ENCODE measurements at regions not wholly inside any gene's neighbourhood (a gene's known extent, or its start where the extent isn't known, plus 50 kb on each side); places are given as distances from the start of the nearest gene placed in this dataset.

DNA sequence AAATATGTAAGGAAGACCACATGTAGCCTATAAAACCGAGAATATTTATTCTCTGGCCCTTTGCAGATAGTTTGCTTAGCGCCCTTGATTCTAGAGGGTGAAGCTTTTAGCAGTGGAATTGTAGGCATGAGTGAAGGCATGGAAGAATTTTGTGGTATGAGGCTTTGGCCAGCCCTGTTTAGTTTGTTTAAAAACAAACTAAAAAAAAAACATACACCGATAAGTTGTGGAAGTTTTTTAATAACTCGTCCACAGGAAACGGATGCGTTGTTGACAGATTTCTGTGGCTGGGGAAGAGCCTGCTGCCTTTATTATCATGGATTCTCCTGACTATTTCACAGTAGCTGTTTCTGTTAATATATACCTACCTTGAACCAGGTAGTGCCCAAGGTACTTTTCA is 194.7 kb upstream of the LNX1 start:
- H3K4me2 ChIP-seq, result no peak overlapping the region
- no peak overlapping the region for H2AFZ ChIP-seq (ENCODE audit: low read depth)
- no peaks in the 10 kb centered on the region for H3K4me1 ChIP-seq (ENCODE audit: low read depth, poor library complexity, severe bottlenecking)
- H3K4me3 ChIP-seq (IDR thresholded peaks at IDR 0.05; ENCODE audit: insufficient read depth, low read depth, low read length), result no peak overlapping the region
- no peak for TF ChIP-seq CTCF (conservative IDR thresholded peaks at IDR 0.05; ENCODE audit: low read depth, low read length)
- H3K9ac ChIP-seq, result no peak overlapping the region
- no peaks in the 10 kb centered on the region for H4K20me1 ChIP-seq (ENCODE audit: insufficient read depth)
- H3K79me2 ChIP-seq (ENCODE audit: insufficient read depth, low read depth), result no peaks in the 10 kb centered on the region
- no peaks in the 10 kb centered on the region for H3K36me3 ChIP-seq (ENCODE audit: insufficient read depth)
- H3K27me3 ChIP-seq (ENCODE audit: insufficient read depth, low read depth), result no peaks in the 10 kb centered on the region
- no peak overlapping the region for H3K27ac ChIP-seq

DNA sequence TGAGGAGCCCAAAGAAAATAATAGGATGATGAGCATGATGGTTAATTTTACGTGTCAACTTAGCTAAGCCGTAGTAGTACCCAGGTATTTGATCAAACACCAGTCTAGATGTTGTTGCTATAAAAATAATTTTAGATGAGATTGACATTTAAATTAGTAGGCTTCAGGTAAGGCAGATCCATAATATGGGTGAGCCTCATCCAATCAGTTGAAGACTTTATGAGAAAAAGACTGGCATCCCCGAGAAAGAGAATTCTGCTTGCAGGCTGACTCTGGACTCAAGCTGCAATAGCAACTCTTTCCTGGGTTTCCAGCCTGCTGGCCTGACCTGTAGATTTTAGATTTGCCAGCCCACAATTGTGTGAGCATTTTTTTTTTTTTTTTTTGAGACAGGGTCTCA is 192.8 kb upstream of the LNX1 start:
- no peaks in the 10 kb centered on the region for H3K4me1 ChIP-seq (ENCODE audit: low read depth, poor library complexity, severe bottlenecking)
- H3K79me2 ChIP-seq (ENCODE audit: insufficient read depth, low read depth), result no peaks in the 10 kb centered on the region
- TF ChIP-seq CTCF (conservative IDR thresholded peaks at IDR 0.05; ENCODE audit: low read depth, low read length), result no peak
- no peaks in the 10 kb centered on the region for H4K20me1 ChIP-seq (ENCODE audit: insufficient read depth)
- H3K36me3 ChIP-seq (ENCODE audit: insufficient read depth), result no peaks in the 10 kb centered on the region
- H3K27ac ChIP-seq, result no peak overlapping the region
- no peak overlapping the region for H2AFZ ChIP-seq (ENCODE audit: low read depth)
- no peak overlapping the region for H3K9ac ChIP-seq
- no peak overlapping the region for H3K4me2 ChIP-seq
- no peaks in the 10 kb centered on the region for H3K27me3 ChIP-seq (ENCODE audit: insufficient read depth, low read depth)
- H3K4me3 ChIP-seq (IDR thresholded peaks at IDR 0.05; ENCODE audit: insufficient read depth, low read depth, low read length), result no peak overlapping the region

GRCh38 chr4:53783208-53783859 is 192.0 kb upstream of the LNX1 start:
- no peaks in the 10 kb centered on the region for H3K79me2 ChIP-seq (ENCODE audit: insufficient read depth, low read depth)
- H3K36me3 ChIP-seq (ENCODE audit: insufficient read depth), result no peaks in the 10 kb centered on the region
- H3K4me2 ChIP-seq, result no peak overlapping the region
- no peak overlapping the region for H2AFZ ChIP-seq (ENCODE audit: low read depth)
- no peak overlapping the region for H3K4me3 ChIP-seq (IDR thresholded peaks at IDR 0.05; ENCODE audit: insufficient read depth, low read depth, low read length)
- no peaks in the 10 kb centered on the region for H3K4me1 ChIP-seq (ENCODE audit: low read depth, poor library complexity, severe bottlenecking)
- no peak for TF ChIP-seq CTCF (conservative IDR thresholded peaks at IDR 0.05; ENCODE audit: low read depth, low read length)
- no peaks in the 10 kb centered on the region for H3K27me3 ChIP-seq (ENCODE audit: insufficient read depth, low read depth)
- no peak overlapping the region for H3K27ac ChIP-seq
- H3K9ac ChIP-seq, result no peak overlapping the region
- H4K20me1 ChIP-seq (ENCODE audit: insufficient read depth), result no peaks in the 10 kb centered on the region

DNA sequence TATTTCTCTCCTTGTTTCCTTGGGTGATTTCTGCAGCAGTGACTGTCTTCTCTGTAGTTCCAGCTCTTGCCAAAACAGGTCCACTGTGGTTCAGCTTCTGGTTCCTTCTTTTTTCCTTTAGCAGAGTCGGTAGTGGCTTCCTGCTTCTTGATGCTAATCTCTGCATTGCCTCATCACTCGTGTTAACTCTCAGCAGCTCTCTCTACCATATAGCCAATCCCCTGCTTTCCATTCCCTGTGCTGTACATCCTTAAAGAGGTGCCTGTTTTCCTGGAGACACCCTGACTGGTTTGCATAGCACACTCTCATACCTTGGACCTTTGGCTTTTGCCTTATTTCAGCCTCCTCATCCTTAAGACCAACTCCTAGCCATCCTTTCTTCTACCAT is 191.2 kb upstream of the LNX1 start:
- H2AFZ ChIP-seq (ENCODE audit: low read depth), result no peak overlapping the region
- no peaks in the 10 kb centered on the region for H3K4me1 ChIP-seq (ENCODE audit: low read depth, poor library complexity, severe bottlenecking)
- H3K4me3 ChIP-seq (IDR thresholded peaks at IDR 0.05; ENCODE audit: insufficient read depth, low read depth, low read length), result no peak overlapping the region
- H3K27ac ChIP-seq, result no peak overlapping the region
- H3K27me3 ChIP-seq (ENCODE audit: insufficient read depth, low read depth), result no peaks in the 10 kb centered on the region
- H3K79me2 ChIP-seq (ENCODE audit: insufficient read depth, low read depth), result no peaks in the 10 kb centered on the region
- no peaks in the 10 kb centered on the region for H3K36me3 ChIP-seq (ENCODE audit: insufficient read depth)
- no peak overlapping the region for H3K4me2 ChIP-seq
- H4K20me1 ChIP-seq (ENCODE audit: insufficient read depth), result no peaks in the 10 kb centered on the region
- H3K9ac ChIP-seq, result no peak overlapping the region
- TF ChIP-seq CTCF (conservative IDR thresholded peaks at IDR 0.05; ENCODE audit: low read depth, low read length), result no peak
